Neural crest cell (in vitro differentiated cells): ENCODE measurements at regions not wholly inside any gene's neighbourhood (a gene's known extent, or its start where the extent isn't known, plus 50 kb on each side); places are given as distances from the start of the nearest gene placed in this dataset.

Source experiments
- DNase-seq: peaks from one replicate; pipeline ENCODE4 v3.0.0; 2021; ENCODE audit warnings: low read depth, mixed read lengths, low spot score
- H3K27ac Mint-ChIP-seq: one replicate; pipeline ENCODE4 v1.8.0; 2021; ENCODE audit warnings: mild to moderate bottlenecking, mixed read lengths; ENCODE audit not compliant: unreplicated experiment
- H3K27me3 Mint-ChIP-seq: 2 replicates; pipeline ENCODE4 v1.8.0; 2021; ENCODE audit warnings: low read depth, mild to moderate bottlenecking, mixed read lengths
- H3K36me3 Mint-ChIP-seq: 2 replicates; pipeline ENCODE4 v1.8.0; 2021; ENCODE audit warnings: low read depth, mild to moderate bottlenecking, mixed read lengths
- H3K4me1 Mint-ChIP-seq: 2 replicates; pipeline ENCODE4 v1.8.0; 2021; ENCODE audit warnings: mixed read lengths
- H3K4me3 Mint-ChIP-seq: one replicate; pipeline ENCODE4 v1.8.0; 2021; ENCODE audit warnings: mild to moderate bottlenecking, mixed read lengths
- H3K9me3 Mint-ChIP-seq: 2 replicates; pipeline ENCODE4 v1.8.0; 2021; ENCODE audit warnings: mixed read lengths
- TF ChIP-seq, protein P1 (sequence below): fragments of 200-600 bp; sonication (generic); conservative IDR thresholded peaks from 2 replicates; pipeline ENCODE4 v1.5.0; 2021; ENCODE audit warnings: antibody characterized with exemption, mild to moderate bottlenecking

DNA sequence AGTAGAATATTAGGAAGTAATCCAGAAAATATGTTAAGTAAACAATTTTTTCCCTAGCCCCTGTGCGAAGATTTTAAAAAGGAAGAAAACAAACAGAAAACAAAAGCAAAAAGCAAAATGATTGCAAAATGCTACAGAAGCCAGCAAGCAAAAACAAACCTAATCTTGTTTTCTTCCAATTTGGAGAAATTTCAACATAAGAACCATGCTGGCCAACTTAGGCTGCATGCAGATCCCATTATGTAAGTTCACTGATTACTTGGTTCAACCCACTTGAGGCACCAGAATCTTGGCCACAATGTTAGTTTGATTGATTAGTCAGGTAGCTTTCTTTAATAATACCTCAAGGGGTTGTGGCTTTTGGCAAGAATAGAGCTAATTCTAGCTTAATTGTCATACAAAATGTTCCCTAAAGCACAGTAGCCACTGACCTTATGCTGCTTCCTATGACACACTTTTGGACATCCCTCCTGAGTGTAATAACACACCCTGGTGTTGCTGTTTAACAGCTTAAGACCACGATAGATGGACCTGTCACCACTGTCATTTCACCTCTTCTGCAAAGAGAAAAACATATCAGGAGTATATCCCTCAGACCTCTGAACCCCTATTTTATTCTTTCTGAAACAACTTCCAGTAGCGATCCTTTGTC lies 2342.1 kb downstream of the PCDH7 start:
- peaks cover 3% of the 10 kb centered on the region for H3K4me1 Mint-ChIP-seq
- H3K27ac Mint-ChIP-seq, result no peak overlapping the region
- no peak overlapping the region for H3K4me3 Mint-ChIP-seq
- no peaks in the 10 kb centered on the region for H3K9me3 Mint-ChIP-seq
- no peak for DNase-seq
- H3K27me3 Mint-ChIP-seq, result no peaks in the 10 kb centered on the region
- H3K36me3 Mint-ChIP-seq, result no peaks in the 10 kb centered on the region
- TF ChIP-seq, protein P1, sequence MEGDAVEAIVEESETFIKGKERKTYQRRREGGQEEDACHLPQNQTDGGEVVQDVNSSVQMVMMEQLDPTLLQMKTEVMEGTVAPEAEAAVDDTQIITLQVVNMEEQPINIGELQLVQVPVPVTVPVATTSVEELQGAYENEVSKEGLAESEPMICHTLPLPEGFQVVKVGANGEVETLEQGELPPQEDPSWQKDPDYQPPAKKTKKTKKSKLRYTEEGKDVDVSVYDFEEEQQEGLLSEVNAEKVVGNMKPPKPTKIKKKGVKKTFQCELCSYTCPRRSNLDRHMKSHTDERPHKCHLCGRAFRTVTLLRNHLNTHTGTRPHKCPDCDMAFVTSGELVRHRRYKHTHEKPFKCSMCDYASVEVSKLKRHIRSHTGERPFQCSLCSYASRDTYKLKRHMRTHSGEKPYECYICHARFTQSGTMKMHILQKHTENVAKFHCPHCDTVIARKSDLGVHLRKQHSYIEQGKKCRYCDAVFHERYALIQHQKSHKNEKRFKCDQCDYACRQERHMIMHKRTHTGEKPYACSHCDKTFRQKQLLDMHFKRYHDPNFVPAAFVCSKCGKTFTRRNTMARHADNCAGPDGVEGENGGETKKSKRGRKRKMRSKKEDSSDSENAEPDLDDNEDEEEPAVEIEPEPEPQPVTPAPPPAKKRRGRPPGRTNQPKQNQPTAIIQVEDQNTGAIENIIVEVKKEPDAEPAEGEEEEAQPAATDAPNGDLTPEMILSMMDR, result no peak

DNA sequence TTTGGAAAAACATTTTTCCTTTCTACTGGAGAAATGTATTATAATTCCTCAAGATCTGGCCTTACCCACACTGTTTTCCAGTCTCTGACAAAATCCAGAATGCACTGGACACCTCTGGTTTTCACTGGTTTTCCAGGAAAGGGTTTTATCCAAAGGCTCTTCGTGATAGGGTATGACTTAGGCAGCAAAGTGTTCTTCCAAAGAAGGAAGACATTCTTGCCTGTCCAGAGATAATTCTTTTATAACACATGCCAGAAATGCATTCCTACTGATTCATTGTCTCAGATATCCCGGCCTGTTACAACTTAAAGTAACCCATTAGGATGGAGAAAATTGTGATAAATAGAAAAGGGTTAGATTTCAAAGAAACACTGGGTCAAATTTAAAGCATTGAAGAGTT lies 2343.1 kb downstream of the PCDH7 start:
- Mint-ChIP-seq H3K4me3 (no peak overlapping the region), H3K4me1 (peaks cover 3% of the 10 kb centered on the region), H3K36me3 (no peaks in the 10 kb centered on the region), H3K27ac (no peak overlapping the region), H3K27me3 (no peaks in the 10 kb centered on the region), H3K9me3 (no peaks in the 10 kb centered on the region)
- no peak for DNase-seq
- TF ChIP-seq, protein P1, result no peak

- Mint-ChIP-seq H3K27me3 (no peaks in the 10 kb centered on the region), H3K4me3 (no peak overlapping the region), H3K36me3 (no peaks in the 10 kb centered on the region), H3K4me1 (peaks cover 3% of the 10 kb centered on the region), H3K9me3 (peaks cover 3% of the 10 kb centered on the region), H3K27ac (no peak overlapping the region)
- no peak for DNase-seq
- TF ChIP-seq, protein P1, result no peak
Measured at GRCh38 chr4:33064238-33064637, 2344.1 kb downstream of the PCDH7 start.

GRCh38 chr4:33065749-33066148 lies 2345.6 kb downstream of the PCDH7 start:
- no peak for DNase-seq
- Mint-ChIP-seq H3K36me3 (no peaks in the 10 kb centered on the region), H3K4me1 (peaks cover 2% of the 10 kb centered on the region), H3K4me3 (no peak overlapping the region), H3K27ac (no peak overlapping the region), H3K27me3 (no peaks in the 10 kb centered on the region), H3K9me3 (peaks cover 7% of the 10 kb centered on the region)
- TF ChIP-seq, protein P1, result no peak

- no peak for DNase-seq
- no peaks in the 10 kb centered on the region for H3K4me1 Mint-ChIP-seq
- no peaks in the 10 kb centered on the region for H3K36me3 Mint-ChIP-seq
- no peaks in the 10 kb centered on the region for H3K27me3 Mint-ChIP-seq
- TF ChIP-seq, protein P1, result no peak
- no peak overlapping the region for H3K27ac Mint-ChIP-seq
- peaks cover 11% of the 10 kb centered on the region for H3K9me3 Mint-ChIP-seq
- no peak overlapping the region for H3K4me3 Mint-ChIP-seq
Measured at GRCh38 chr4:33067221-33067620, 2347.1 kb downstream of the PCDH7 start.
